HepG2 (cell line): ENCODE measurements at regions not wholly inside any gene's neighbourhood (a gene's known extent, or its start where the extent isn't known, plus 50 kb on each side); places are given as distances from the start of the nearest gene placed in this dataset.

ENCODE experiments used
- ATAC-seq: fragments of 200-7000 bp; cut with Tn5 transposase; 3 replicates; pipeline ENCODE4 v1.9.1; 2020; ENCODE audit warnings: mild to moderate bottlenecking, moderate library complexity
- BruUV-seq: library from RNA; stranded (reverse); fragments of 400-500 nt; replicated peaks from 2 replicates; lab custom pipeline; 2021; lab: Mats Ljungman, UMichigan
- CTCF ChIA-PET: fragments of 300-600 bp; formaldehyde crosslinking; extraction: SDS; loops from one replicate; lab custom pipeline; 2021; ENCODE audit warnings: low total read pairs, inconsistent platforms, low intra/inter-chr PET ratio; lab: Yijun Ruan, JAX
- POLR2A ChIA-PET: fragments of 350-600 bp; sonication (Branson Sonifier 250); formaldehyde crosslinking; loops from one replicate; lab custom pipeline; 2020; ENCODE audit warnings: antibody characterized with exemption, inconsistent platforms; lab: Yijun Ruan, JAX
- DNase-seq: peaks from one replicate; pipeline ENCODE4 v3.0.0-alpha.2; 2015; ENCODE audit warnings: low spot score
- FAIRE-seq: peaks from 3 replicates; lab custom pipeline; 2011; peaks lifted over from hg19 to GRCh38; lab: Jason Lieb, UNC
- H2AFZ ChIP-seq: one replicate; pipeline ENCODE4 v1.6.1; 2011; ENCODE audit warnings: low read length, inconsistent platforms
- H3K27ac ChIP-seq: fragments of 300-600 bp; 3 replicates; pipeline ENCODE4 v1.8.0; 2011; ENCODE audit warnings: mixed run types, mild to moderate bottlenecking, mixed read lengths, low read length, inconsistent platforms; ENCODE audit not compliant: insufficient read depth; ENCODE audit errors: extremely low read length
- H3K27me3 ChIP-seq, 2 experiments: fragments of 200-600 bp in 1 of 2; 2 replicates in 1 of 2; 3 replicates in 1 of 2; pipeline versions ENCODE4 v1.6.0 to v1.8.0; 2011; ENCODE audit warnings: low read length in 2 of 2, mild to moderate bottlenecking in 2 of 2, moderate library complexity in 2 of 2, inconsistent platforms in 1 of 2; ENCODE audit not compliant: insufficient read depth in 2 of 2, control insufficient read depth in 1 of 2
- H3K36me3 ChIP-seq, 2 experiments: fragments of 200-600 bp in 1 of 2; replicated peaks in 1 of 2; 2 replicates in 1 of 2; 3 replicates in 1 of 2; pipeline versions ENCODE4 v1.5.1 to v1.8.0; 2011; ENCODE audit warnings: low read length in 2 of 2, inconsistent platforms in 1 of 2; ENCODE audit not compliant: insufficient read depth in 2 of 2, control insufficient read depth in 1 of 2
- H3K4me1 ChIP-seq: 2 replicates; pipeline ENCODE4 v1.5.1; 2012; ENCODE audit warnings: low read length, inconsistent platforms; ENCODE audit not compliant: insufficient read depth
- H3K4me2 ChIP-seq: 2 replicates; pipeline ENCODE4 v1.6.0; 2011; ENCODE audit warnings: low read depth, low read length, inconsistent platforms
- H3K4me3 ChIP-seq, 3 experiments: fragments of 200-600 bp in 1 of 3; sonication (generic), shearing (Covaris generic) in 1 of 3; replicated peaks in 1 of 3; 2 replicates each; pipeline ENCODE4 v1.5.1; 2011 to 2016; ENCODE audit warnings: low read length in 3 of 3, inconsistent platforms in 2 of 3, low read depth in 2 of 3, mild to moderate bottlenecking in 2 of 3, control low read depth in 1 of 3, mixed read lengths in 1 of 3; ENCODE audit not compliant: insufficient read depth in 1 of 3
- H3K79me2 ChIP-seq: one replicate; pipeline ENCODE4 v1.6.1; 2011; ENCODE audit warnings: low read length, inconsistent platforms; ENCODE audit not compliant: insufficient read depth
- H3K9ac ChIP-seq: 2 replicates; pipeline ENCODE4 v1.6.0; 2011; ENCODE audit warnings: mild to moderate bottlenecking, low read depth, low read length, inconsistent platforms; ENCODE audit not compliant: insufficient read depth
- H3K9me3 ChIP-seq: 2 replicates; pipeline ENCODE4 v1.5.1; 2012; ENCODE audit warnings: mild to moderate bottlenecking, low read length
- H4K20me1 ChIP-seq: 2 replicates; pipeline ENCODE4 v1.6.0; 2011; ENCODE audit warnings: inconsistent platforms, mild to moderate bottlenecking, low read length, moderate library complexity; ENCODE audit not compliant: insufficient read depth
- GATA4 ChIP-seq: sonication (generic); IDR thresholded peaks from 2 replicates; pipeline ENCODE4 v1.6.1; 2016; ENCODE audit warnings: antibody characterized with exemption, low read depth, borderline replicate concordance
- HNF4G ChIP-seq, 2 experiments: sonication (generic) in 1 of 2; formaldehyde crosslinking in 1 of 2; IDR thresholded peaks; 2 replicates each; pipeline versions ENCODE4 v1.4.0 to v1.6.1; 2011 to 2020; ENCODE audit warnings: borderline replicate concordance in 2 of 2, low read depth in 2 of 2, mild to moderate bottlenecking in 2 of 2, low read length in 1 of 2, missing genetic modification reagents in 1 of 2, moderate library complexity in 1 of 2
- KDM5B ChIP-seq: sonication (generic); formaldehyde crosslinking; IDR thresholded peaks from 2 replicates; pipeline ENCODE4 v1.4.0; 2020; ENCODE audit warnings: missing genetic modification reagents, mild to moderate bottlenecking, borderline replicate concordance
- NFYB ChIP-seq: sonication (generic); formaldehyde crosslinking; IDR thresholded peaks from 2 replicates; pipeline ENCODE4 v1.4.0; 2020; ENCODE audit warnings: missing genetic modification reagents
- PCBP2 ChIP-seq: fragments of 200-400 bp; formaldehyde crosslinking; optimal IDR thresholded peaks from 2 replicates; pipeline ENCODE3; 2018; ENCODE audit warnings: low read length, low read depth; ENCODE audit not compliant: poor library complexity, severe bottlenecking
- TARDBP ChIP-seq: sonication (generic); formaldehyde crosslinking; IDR thresholded peaks from 2 replicates; pipeline ENCODE4 v1.8.0; 2022; ENCODE audit warnings: mild to moderate bottlenecking, missing genetic modification reagents
- ZNF224 ChIP-seq: sonication (generic); formaldehyde crosslinking; IDR thresholded peaks from 2 replicates; pipeline ENCODE4 v1.5.0; 2020; ENCODE audit warnings: mild to moderate bottlenecking, missing genetic modification reagents
- ZNF333 ChIP-seq: sonication (generic); formaldehyde crosslinking; IDR thresholded peaks from 2 replicates; pipeline ENCODE4 v1.4.0; 2020; ENCODE audit warnings: mild to moderate bottlenecking, missing genetic modification reagents, borderline replicate concordance
- ZNF652 ChIP-seq: IDR thresholded peaks from 2 replicates; pipeline ENCODE4 v1.6.1; 2016; ENCODE audit warnings: low read depth, borderline replicate concordance
- WGBS: methylation state at CpG from one replicate; pipeline ENCODE4 v1.1.6; 2017; ENCODE audit warnings: low lambda C conversion rate; 5-methylcytosine and 5-hydroxymethylcytosine counted together
- in situ Hi-C: cut with HindIII; loops from 2 replicates; pipeline ENCODE4 v1.10.0; 2017; ENCODE audit warnings: low pct_unique_long_range_greater_than_20kb; ENCODE audit not compliant: extremely low pct_ligation_motif_present
- intact Hi-C: fragments of 100-400 bp; cut with micrococcal nuclease; formaldehyde crosslinking; loops from one replicate; pipeline ENCODE4 v1.10.0; 2022; ENCODE audit not compliant: unreplicated experiment
- TF ChIP-seq, protein P1 (sequence below): sonication (generic); formaldehyde crosslinking; IDR thresholded peaks from 2 replicates; pipeline ENCODE4 v1.8.0; 2022; ENCODE audit warnings: mild to moderate bottlenecking, missing genetic modification reagents, borderline replicate concordance
- TF ChIP-seq, protein P2 (sequence below): sonication (generic); formaldehyde crosslinking; IDR thresholded peaks from 2 replicates; pipeline ENCODE4 v1.9.0; 2022; ENCODE audit warnings: low read depth, missing genetic modification reagents
- TF ChIP-seq, protein P3 (sequence below): sonication (generic); formaldehyde crosslinking; IDR thresholded peaks from 2 replicates; pipeline ENCODE4 v1.4.0; 2020; ENCODE audit warnings: missing genetic modification reagents
- TF ChIP-seq, protein P4 (sequence below): conservative IDR thresholded peaks from 2 replicates; pipeline ENCODE4 v1.6.1; 2018; ENCODE audit warnings: missing genetic modification reagents

DNA sequence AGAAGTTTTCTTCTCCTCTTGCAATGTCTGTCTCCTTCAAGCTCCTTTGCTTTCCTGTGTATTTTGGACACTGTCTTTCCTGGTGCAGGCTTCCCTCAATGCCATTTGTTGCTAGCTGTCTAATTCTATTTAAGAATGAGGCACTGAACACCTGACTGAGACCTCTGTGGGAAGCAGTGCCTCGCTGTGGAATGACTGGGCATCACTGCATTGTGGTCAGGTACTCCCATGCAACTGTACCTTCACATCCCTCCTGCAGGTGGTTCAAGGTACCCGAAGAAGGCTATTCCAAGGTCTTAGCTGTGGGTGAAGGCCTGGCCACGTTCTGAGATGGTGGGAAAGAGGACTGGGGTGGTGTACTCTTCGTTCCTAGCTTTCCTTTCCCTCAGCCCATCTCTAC is 152.8 kb upstream of the CTAGE1 start:
- Histone ChIP-seq H2AFZ (no peak overlapping the region), H3K27ac (no peak overlapping the region), H3K4me2 (no peak overlapping the region), H3K9ac (no peak overlapping the region), H3K4me1 (no peaks in the 10 kb centered on the region), H3K27me3 (no peaks in the 10 kb centered on the region), H3K79me2 (no peaks in the 10 kb centered on the region), H3K36me3 (no peaks in the 10 kb centered on the region), H3K9me3 (no peaks in the 10 kb centered on the region), H4K20me1 (no peaks in the 10 kb centered on the region), H3K4me3 (no peak overlapping the region)
- ATAC-seq (no peak), FAIRE-seq (no peak), DNase-seq (no peak)
- 3% methylated on average over 3 of the region's 4 CpGs for WGBS
- ChIA-PET POLR2A (no interaction called here), CTCF (no interaction called here)
- in situ Hi-C loops: no loop called here
- TF ChIP-seq PCBP2: no peak
- no peak for TF ChIP-seq ZNF652 (CRISPR knock-in tag)
- no TSS peak for BruUV-seq
- intact Hi-C loops: no loop called here

DNA sequence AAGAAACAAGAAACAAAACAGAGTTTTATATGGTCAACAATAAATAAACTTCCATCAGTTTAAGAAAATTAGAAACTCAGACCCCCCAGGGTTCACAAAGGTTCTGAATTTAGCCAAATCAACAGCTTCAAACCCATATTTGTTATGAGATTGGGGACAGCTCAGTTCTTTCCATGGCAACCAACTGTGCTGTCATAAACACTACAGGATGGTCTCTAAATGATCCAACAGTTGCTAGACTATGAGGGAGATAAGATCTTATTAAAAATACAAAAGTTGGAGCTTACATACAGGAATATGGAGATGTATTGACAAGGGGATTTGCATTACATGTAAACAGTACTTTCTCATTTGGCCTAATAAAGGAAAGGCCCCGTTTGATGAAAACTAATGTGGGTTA is 154.6 kb upstream of the CTAGE1 start:
- BruUV-seq: no TSS peak
- ChIA-PET POLR2A (no interaction called here), CTCF (no interaction called here)
- H3K9me3 ChIP-seq: no peaks in the 10 kb centered on the region
- DNase-seq (no peak), FAIRE-seq (no peak), ATAC-seq (no peak)
- in situ Hi-C loops: no loop called here
- no peak overlapping the region for H2AFZ ChIP-seq
- no peaks in the 10 kb centered on the region for H4K20me1 ChIP-seq
- intact Hi-C loops: no loop called here
- H3K9ac ChIP-seq: no peak overlapping the region
- no peak overlapping the region for H3K4me2 ChIP-seq
- no peak overlapping the region for H3K27ac ChIP-seq
- H3K79me2 ChIP-seq: no peaks in the 10 kb centered on the region
- H3K36me3 ChIP-seq: no peaks in the 10 kb centered on the region
- H3K4me1 ChIP-seq: no peaks in the 10 kb centered on the region
- H3K27me3 ChIP-seq: no peaks in the 10 kb centered on the region
- H3K4me3 ChIP-seq: no peak overlapping the region
- WGBS: 0% methylated on average over 1 of the region's 1 CpG
- TF ChIP-seq, protein P1, sequence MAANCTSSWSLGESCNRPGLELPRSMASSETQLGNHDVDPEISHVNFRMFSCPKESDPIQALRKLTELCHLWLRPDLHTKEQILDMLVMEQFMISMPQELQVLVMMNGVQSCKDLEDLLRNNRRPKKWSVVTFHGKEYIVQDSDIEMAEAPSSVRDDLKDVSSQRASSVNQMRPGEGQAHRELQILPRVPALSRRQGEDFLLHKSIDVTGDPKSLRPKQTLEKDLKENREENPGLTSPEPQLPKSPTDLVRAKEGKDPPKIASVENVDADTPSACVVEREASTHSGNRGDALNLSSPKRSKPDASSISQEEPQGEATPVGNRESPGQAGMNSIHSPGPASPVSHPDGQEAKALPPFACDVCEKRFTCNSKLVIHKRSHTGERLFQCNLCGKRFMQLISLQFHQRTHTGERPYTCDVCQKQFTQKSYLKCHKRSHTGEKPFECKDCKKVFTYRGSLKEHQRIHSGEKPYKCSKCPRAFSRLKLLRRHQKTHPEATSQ: no peak
- TF ChIP-seq TARDBP (CRISPR knock-in tag) (no peak), GATA4 (no peak), ZNF224 (CRISPR knock-in tag) (no peak), HNF4G (IDR thresholded peaks at IDR 0.05; ENCODE audit: borderline replicate concordance, low read depth, low read length) (no peak), HNF4G (CRISPR knock-in tag; IDR thresholded peaks at IDR 0.05; ENCODE audit: borderline replicate concordance, low read depth) (no peak), KDM5B (no peak), ZNF333 (CRISPR knock-in tag) (no peak), NFYB (CRISPR knock-in tag) (no peak)
- TF ChIP-seq, protein P2, sequence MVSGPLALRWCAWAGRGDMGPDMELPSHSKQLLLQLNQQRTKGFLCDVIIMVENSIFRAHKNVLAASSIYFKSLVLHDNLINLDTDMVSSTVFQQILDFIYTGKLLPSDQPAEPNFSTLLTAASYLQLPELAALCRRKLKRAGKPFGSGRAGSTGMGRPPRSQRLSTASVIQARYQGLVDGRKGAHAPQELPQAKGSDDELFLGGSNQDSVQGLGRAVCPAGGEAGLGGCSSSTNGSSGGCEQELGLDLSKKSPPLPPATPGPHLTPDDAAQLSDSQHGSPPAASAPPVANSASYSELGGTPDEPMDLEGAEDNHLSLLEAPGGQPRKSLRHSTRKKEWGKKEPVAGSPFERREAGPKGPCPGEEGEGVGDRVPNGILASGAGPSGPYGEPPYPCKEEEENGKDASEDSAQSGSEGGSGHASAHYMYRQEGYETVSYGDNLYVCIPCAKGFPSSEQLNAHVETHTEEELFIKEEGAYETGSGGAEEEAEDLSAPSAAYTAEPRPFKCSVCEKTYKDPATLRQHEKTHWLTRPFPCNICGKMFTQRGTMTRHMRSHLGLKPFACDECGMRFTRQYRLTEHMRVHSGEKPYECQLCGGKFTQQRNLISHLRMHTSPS (CRISPR knock-in tag): no peak
- TF ChIP-seq, protein P3, sequence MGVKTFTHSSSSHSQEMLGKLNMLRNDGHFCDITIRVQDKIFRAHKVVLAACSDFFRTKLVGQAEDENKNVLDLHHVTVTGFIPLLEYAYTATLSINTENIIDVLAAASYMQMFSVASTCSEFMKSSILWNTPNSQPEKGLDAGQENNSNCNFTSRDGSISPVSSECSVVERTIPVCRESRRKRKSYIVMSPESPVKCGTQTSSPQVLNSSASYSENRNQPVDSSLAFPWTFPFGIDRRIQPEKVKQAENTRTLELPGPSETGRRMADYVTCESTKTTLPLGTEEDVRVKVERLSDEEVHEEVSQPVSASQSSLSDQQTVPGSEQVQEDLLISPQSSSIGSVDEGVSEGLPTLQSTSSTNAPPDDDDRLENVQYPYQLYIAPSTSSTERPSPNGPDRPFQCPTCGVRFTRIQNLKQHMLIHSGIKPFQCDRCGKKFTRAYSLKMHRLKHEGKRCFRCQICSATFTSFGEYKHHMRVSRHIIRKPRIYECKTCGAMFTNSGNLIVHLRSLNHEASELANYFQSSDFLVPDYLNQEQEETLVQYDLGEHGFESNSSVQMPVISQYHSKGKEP (CRISPR knock-in tag): no peak
- TF ChIP-seq, protein P4, sequence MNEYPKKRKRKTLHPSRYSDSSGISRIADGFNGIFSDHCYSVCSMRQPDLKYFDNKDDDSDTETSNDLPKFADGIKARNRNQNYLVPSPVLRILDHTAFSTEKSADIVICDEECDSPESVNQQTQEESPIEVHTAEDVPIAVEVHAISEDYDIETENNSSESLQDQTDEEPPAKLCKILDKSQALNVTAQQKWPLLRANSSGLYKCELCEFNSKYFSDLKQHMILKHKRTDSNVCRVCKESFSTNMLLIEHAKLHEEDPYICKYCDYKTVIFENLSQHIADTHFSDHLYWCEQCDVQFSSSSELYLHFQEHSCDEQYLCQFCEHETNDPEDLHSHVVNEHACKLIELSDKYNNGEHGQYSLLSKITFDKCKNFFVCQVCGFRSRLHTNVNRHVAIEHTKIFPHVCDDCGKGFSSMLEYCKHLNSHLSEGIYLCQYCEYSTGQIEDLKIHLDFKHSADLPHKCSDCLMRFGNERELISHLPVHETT (CRISPR knock-in tag): no peak
